Cardiac muscle cell (in vitro differentiated cells and primary cell): ENCODE measurements at regions not wholly inside any gene's neighbourhood (a gene's known extent, or its start where the extent isn't known, plus 50 kb on each side); places are given as distances from the start of the nearest gene placed in this dataset.

Experiments used
- DNase-seq, 2 donors: peaks; one replicate each; pipeline versions ENCODE4 v3.0.0 to v3.0.0-alpha.2; 2010 to 2017; ENCODE audit warnings: low read depth in 1 of 2, low spot score in 1 of 2
- H3K27ac ChIP-seq: fragments of 200-600 bp; sonication (generic); 2 replicates; pipeline ENCODE4 v1.5.1; 2016
- H3K27me3 ChIP-seq: fragments of 200-600 bp; sonication (generic); 2 replicates; pipeline ENCODE4 v1.6.0; 2016; ENCODE audit warnings: control low read depth
- H3K36me3 ChIP-seq: fragments of 200-600 bp; sonication (generic); 2 replicates; pipeline ENCODE4 v1.5.1; 2016; ENCODE audit warnings: control low read depth
- H3K4me1 ChIP-seq: fragments of 200-600 bp; sonication (generic); 2 replicates; pipeline ENCODE4 v1.8.1; 2017; ENCODE audit warnings: low read depth, mild to moderate bottlenecking, mixed run types
- H3K4me3 ChIP-seq: fragments of 200-600 bp; sonication (generic); 2 replicates; pipeline ENCODE4 v1.5.1; 2016; ENCODE audit warnings: mild to moderate bottlenecking
- H3K9me3 ChIP-seq: fragments of 200-600 bp; sonication (generic); 2 replicates; pipeline ENCODE4 v1.5.1; 2017; ENCODE audit warnings: low read depth, mild to moderate bottlenecking, control low read depth
- CTCF ChIP-seq: IDR thresholded peaks from 2 replicates; pipeline ENCODE4 v1.5.1; 2012; ENCODE audit warnings: low read depth, mild to moderate bottlenecking, low read length

- Histone ChIP-seq H3K27me3 (no peaks in the 10 kb centered on the region), H3K36me3 (no peaks in the 10 kb centered on the region), H3K4me1 (no peaks in the 10 kb centered on the region), H3K4me3 (no peak overlapping the region), H3K27ac (no peak overlapping the region), H3K9me3 (no peaks in the 10 kb centered on the region)
- no peak for TF ChIP-seq CTCF
- no peak for DNase-seq
These were observed 386.0 kb upstream of the GRIN3A start for GRCh38 chr9:102124465-102124864.

GRCh38 chr9:102114557-102114956 lies 376.1 kb upstream of the GRIN3A start:
- no peak overlapping the region for H3K27ac ChIP-seq
- no peaks in the 10 kb centered on the region for H3K27me3 ChIP-seq
- no peaks in the 10 kb centered on the region for H3K9me3 ChIP-seq
- no peak for TF ChIP-seq CTCF
- H3K36me3 ChIP-seq, result no peaks in the 10 kb centered on the region
- no peak for DNase-seq
- no peaks in the 10 kb centered on the region for H3K4me1 ChIP-seq
- no peak overlapping the region for H3K4me3 ChIP-seq

GRCh38 chr9:102113191-102113590 lies 374.7 kb upstream of the GRIN3A start:
- no peak overlapping the region for H3K27ac ChIP-seq
- H3K4me1 ChIP-seq, result no peaks in the 10 kb centered on the region
- no peak for DNase-seq
- no peaks in the 10 kb centered on the region for H3K9me3 ChIP-seq
- H3K27me3 ChIP-seq, result no peaks in the 10 kb centered on the region
- no peak overlapping the region for H3K4me3 ChIP-seq
- TF ChIP-seq CTCF, result no peak
- H3K36me3 ChIP-seq, result no peaks in the 10 kb centered on the region

GRCh38 chr9:102106439-102106838 lies 368.0 kb upstream of the GRIN3A start:
- Histone ChIP-seq H3K27me3 (no peaks in the 10 kb centered on the region), H3K4me3 (no peak overlapping the region), H3K36me3 (no peaks in the 10 kb centered on the region), H3K9me3 (no peaks in the 10 kb centered on the region), H3K27ac (no peak overlapping the region), H3K4me1 (no peaks in the 10 kb centered on the region)
- DNase-seq, result no peak
- no peak for TF ChIP-seq CTCF

- Histone ChIP-seq H3K36me3 (no peaks in the 10 kb centered on the region), H3K27ac (no peak overlapping the region), H3K27me3 (no peaks in the 10 kb centered on the region), H3K4me3 (no peak overlapping the region), H3K4me1 (no peaks in the 10 kb centered on the region), H3K9me3 (no peaks in the 10 kb centered on the region)
- no peak for DNase-seq
- no peak for TF ChIP-seq CTCF
These were observed 363.3 kb upstream of the GRIN3A start for GRCh38 chr9:102101723-102102122.

GRCh38 chr9:102087141-102087540 lies 348.7 kb upstream of the GRIN3A start:
- no peak overlapping the region for H3K27ac ChIP-seq
- H3K4me1 ChIP-seq, result no peaks in the 10 kb centered on the region
- no peaks in the 10 kb centered on the region for H3K36me3 ChIP-seq
- H3K4me3 ChIP-seq, result no peak overlapping the region
- no peak for TF ChIP-seq CTCF
- H3K9me3 ChIP-seq, result no peaks in the 10 kb centered on the region
- H3K27me3 ChIP-seq, result no peaks in the 10 kb centered on the region
- DNase-seq, result no peak
